Stimulated activated CD4-positive, alpha-beta T cell treated with anti-CD3 and anti-CD28 coated beads, Interleukin-4, amount 100 ng/mL, for 1 hour (primary cell): ENCODE measurements at regions not wholly inside any gene's neighbourhood (a gene's known extent, or its start where the extent isn't known, plus 50 kb on each side); places are given as distances from the start of the nearest gene placed in this dataset.
"Not testable (repeated sequence)": the region's sequence is repeated elsewhere in the genome, so short reads cannot be mapped to it uniquely, and the experiment has no call there.

Source experiments
- DNase-seq: peaks from one replicate; pipeline ENCODE4 v3.0.0-alpha.2; 2020

DNA sequence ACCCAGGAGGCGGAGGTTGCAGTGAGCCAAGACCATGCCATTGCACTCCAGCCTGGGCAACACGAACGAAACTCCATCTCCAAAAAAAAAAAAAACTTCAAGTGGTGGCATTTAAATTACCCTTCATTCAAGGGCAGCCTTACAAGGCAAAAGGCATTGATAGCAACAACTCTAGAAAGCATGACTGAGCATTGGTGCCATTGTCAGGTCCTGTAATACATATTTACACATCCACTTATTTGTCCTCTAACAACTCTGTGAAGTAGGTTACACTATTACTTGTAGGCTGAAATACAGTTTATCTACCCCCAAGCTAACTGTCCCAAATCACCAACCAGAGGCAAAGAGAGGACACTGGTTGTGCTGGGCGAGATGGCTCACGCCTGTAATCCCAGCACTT, 52.7 kb upstream of the LARP1 start:
- no peak for DNase-seq

DNA sequence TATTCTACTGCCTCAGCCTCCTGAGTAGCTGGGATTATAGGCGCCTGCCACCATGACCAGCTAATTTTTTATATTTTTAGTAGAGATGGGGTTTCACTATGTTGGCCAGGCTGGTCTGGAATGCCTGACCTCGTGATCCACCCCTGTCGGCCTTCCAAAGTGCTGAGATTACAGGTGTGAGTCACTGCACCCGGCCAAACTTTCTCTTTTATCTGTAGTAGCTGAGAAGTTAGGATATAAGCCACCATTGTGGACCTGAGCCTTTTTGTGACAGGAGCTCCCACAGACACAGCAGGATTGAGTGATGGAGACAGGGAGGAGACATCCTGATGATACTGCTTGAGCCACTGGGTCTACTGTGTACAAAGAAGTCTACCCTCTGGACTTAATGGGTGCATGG, 53.5 kb upstream of the LARP1 start:
- not testable (repeated sequence) for DNase-seq

DNA sequence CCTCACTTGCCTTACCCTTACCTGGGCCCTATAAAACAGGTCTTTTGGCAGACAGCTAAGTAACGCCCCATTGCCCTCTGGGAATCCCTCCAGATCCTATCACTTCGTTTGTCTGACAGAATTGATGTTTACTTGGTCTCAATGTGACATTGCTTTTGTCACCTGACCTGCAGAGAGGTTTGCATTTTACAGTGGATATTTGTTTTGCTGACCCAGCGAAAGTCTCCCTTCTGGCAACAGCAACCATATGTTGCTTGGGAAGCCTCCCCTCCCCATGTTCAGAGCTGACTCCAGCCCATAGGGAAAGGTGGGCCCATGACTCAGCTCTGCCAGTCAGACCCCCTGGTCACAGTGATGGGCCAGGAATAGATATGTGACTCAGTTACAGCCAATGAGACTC, 54.0 kb upstream of the LARP1 start:
- no peak for DNase-seq

DNA sequence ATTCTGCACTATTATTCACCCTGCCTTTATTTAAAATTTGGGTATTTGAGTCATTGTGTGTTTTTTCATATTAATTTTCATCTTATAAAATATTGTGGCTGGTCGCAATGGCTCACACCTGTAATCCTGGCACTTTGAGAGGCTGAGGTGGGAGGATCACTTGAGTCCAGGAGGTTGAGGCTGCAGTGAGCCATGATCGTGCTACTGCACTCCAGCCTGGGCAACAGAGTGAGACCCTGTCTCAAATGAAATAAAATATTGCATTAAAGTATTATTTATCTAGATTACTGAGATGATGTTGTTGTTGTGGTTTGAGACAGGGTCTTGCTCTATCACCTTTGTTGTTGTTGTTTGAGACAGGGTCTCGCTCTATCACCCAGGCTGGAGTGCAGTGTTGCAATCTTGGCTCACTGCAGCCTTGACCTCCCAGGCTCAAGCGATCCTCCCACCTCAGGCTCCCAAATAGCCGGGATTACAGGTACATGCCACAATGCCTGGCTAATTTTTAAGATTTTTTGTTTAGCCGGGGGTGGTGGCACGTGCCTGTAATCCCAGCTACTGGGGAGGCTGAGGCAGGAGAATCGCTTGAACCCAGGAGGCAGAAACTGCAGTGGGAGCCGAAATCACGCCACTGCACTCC, 54.8 kb upstream of the LARP1 start:
- not testable (repeated sequence) for DNase-seq

DNA sequence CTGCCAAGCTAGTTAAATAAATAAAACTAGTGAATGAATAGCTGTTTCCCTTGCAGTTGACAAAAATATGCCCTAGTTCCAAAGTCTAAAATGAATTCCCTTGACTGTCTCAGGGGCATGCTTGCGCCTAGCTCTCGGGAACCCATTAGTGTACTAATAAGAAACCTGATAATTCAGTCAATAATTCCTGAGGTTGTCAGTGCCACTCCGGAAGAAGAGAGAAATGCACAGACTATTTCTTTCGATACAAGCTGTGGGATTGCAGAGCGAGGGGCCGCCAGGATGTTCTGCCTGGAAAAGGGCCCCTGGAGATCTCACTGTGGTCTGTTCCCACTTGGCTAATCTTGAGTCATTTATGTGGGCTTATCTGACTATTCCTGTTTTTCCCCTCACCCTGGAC, 56.4 kb upstream of the LARP1 start:
- no peak for DNase-seq

- DNase-seq = no peak
These were observed 57.8 kb upstream of the LARP1 start for GRCh38 chr5:154697371-154697770.

GRCh38 chr5:154696891-154697290, 58.3 kb upstream of the LARP1 start:
- no peak for DNase-seq

GRCh38 chr5:154694159-154694558, 61.0 kb upstream of the LARP1 start:
- no peak for DNase-seq

DNA sequence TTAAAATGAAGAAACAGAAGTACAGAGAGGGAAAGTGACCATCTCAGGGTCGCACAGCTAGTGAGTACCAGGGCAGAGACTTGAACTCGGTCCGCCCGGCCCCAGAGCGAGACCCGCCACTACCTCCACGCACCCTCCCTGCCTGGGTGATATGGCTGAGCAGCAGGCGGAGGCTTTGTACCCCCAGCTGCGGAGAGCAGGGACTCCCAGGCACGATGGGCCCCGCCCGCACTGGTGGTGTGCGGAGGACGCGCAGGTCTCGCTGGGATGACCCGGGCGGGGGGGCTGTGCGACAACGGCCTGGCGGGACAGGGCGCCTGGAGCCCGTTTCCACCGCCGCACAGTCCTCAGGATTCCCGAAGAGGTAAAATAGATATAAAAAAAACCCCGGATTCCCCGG, 64.7 kb upstream of the LARP1 start:
- no peak for DNase-seq

GRCh38 chr5:154686490-154686889, 68.7 kb upstream of the LARP1 start:
- DNase-seq = no peak

GRCh38 chr5:154683101-154683880, 71.9 kb upstream of the LARP1 start:
- no peak for DNase-seq

- no peak for DNase-seq
These were observed 75.7 kb upstream of the LARP1 start for GRCh38 chr5:154679501-154679900.

DNA sequence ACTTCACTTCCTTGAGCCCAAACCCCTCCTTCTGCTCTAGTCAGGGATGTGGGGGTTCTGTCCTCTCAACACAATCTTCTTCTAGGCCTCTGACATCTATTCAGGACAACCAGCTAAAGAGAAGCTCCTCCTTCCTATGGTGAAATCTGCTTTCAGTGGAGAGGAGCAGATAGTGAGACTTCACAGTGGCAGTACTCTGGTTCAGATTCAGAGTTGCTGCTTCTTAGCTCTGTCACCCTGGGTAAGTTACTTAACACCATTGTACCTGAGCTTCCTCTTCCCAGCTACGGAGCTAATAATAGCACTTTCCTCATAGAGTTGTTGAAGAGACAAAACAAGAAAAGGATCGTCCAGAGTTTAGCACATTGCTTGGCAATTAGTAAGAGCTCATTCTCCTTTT, 77.3 kb upstream of the LARP1 start:
- DNase-seq = no peak

GRCh38 chr5:154676508-154676907, 78.7 kb upstream of the LARP1 start:
- DNase-seq = no peak

GRCh38 chr5:154674029-154674428, 81.1 kb upstream of the LARP1 start:
- DNase-seq = no peak

DNA sequence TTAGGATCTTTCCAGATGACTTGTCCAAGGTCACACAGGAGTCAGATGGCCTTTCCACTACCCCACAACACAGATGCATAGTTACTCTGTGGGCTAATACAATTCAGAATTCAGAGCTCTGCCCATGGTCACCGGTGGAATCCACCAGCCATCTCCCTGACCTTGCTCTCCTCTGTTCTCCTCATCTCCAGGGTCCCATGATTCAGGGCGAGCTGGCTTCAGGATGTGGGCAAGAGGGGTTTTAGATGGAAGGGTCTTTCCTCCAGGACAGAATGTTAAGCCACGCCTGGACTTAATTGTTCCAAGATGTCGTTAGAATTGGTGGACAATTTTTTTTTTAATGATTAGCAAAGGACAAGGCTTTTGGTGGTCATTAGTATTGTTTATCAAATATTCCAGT, 81.7 kb upstream of the LARP1 start:
- no peak for DNase-seq

DNA sequence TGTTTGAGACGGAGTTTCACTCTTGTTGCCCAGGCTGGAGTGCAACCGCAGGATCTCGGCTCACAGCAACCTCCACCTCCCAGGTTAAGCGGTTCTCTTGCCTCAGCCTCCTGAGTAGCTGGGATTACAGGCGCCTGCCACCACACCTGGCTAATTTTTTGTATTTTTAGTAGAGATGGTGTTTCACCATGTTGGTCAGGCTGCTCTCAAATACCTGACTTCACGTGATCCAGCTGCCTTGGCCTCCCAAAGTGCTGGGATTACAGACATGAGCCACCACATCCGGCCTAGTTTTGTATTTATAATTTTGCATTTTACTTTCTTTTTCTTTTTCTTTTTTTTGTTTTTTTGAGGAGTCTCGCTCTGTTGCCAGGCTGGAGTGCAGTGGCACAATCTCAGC, 85.3 kb upstream of the LARP1 start:
- DNase-seq = not testable (repeated sequence)

DNA sequence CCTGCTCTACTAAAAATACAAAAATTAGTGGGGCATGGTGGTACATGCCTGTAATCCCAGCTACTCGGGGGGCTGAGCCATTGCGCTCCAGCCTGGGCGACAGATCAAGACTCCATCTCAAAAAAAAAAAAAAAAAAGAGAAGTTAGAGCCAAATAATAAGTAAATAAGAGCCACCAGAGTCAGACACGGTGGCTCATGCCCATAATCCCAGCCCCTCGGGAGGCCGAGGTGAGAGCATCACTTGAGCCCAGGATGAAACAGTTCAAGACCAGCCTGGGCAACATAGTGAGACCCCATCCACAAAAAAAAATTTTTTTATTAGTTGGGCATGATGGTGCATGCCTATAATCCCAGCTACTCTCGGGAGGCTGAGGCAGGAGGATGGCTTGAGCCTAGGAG, 85.8 kb upstream of the LARP1 start:
- DNase-seq = no peak

DNA sequence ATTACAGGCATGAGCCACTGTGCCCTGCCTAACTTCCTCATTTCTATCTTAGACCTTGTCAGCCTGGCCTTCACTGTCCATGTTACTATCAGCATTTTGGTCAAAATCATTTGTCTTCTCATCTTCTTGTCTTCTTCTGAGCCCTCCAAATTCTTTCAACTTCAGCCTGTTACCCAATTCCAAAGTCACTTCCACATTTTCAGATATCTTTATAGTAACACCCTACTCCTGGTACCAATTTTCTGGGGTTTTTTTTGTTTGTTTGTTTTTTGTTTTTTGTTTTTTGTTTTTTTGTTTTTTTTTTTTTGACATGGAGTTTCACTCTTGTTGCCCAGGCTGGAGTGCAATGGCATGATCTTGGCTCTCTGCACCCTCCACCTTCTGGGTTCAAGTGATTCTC, 90.3 kb upstream of the LARP1 start:
- DNase-seq = no peak

- no peak for DNase-seq
These were observed 91.8 kb upstream of the LARP1 start for GRCh38 chr5:154663424-154663823.

DNA sequence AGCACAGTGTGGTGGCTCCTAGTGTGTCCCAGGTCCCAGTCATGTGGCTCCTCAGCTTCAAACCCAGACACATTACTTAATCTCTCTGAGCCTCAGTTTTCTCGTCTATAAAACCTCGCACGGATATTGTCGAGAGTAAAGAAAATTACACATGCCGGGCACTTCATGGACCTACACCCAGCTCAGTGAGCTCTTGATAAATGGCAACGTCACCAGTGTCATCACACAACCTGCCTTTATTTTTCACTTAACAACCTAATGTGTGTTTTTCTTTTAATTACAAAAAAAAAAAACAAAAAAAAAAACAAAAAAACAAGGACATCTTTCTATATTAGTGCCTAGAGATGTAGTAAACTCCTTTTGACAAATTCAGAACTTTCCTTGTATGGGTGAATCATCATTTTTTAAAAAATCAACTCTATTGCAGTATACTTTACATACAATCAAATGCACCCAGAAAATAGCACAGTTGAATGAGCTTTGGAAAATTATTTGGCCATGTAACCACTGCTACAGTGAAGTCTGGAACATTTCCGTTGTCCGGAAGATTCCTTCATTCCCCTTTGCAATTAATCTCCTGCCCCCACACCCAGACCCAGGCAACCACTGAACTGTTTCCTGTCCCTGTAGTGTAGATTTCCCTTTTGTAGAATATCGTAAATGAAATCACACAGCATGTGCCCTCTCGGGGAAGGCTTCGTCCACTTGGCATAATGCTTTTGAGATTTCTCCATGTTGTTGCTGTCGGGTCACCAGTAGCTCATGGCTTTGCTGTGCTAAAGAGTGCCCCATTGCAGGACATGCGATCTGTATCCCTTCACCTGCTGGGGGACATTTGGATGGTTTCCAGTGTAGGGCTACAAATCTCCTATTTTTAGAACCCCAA, 100.4 kb upstream of the LARP1 start:
- no peak for DNase-seq

- DNase-seq = no peak
These were observed 101.3 kb upstream of the LARP1 start for GRCh38 chr5:154653764-154654485.

DNA sequence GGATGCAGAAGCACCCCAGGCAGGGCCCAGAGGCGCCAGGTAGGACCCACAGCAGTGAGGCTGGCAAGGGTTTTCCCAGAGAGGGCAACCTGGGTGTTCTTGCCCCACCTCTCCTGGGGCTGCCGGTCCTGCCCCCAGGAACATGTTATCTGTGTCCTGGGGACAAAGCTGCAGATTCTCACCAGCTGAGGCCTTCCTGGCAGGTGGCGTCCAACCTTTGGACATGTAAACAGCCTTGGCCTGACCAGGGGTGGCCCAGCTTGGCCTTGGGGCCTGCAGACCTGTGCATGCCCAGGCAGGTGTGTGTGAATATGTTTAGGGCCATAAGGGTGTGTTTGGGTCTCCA, 101.8 kb upstream of the LARP1 start:
- no peak for DNase-seq
